Esophagus muscularis mucosa (tissue), 4 donors: ENCODE measurements at regions not wholly inside any gene's neighbourhood (a gene's known extent, or its start where the extent isn't known, plus 50 kb on each side); places are given as distances from the start of the nearest gene placed in this dataset.

Source experiments
- DNase-seq: peaks from one replicate; pipeline ENCODE4 v3.0.0-alpha.2; 2017; ENCODE audit errors: extremely low spot score
- H3K27ac ChIP-seq, 4 donors: fragments of 200-600 bp; sonication (generic); replicated peaks in 1 of 4; 1 replicate in 3 of 4; 2 replicates in 1 of 4; pipeline ENCODE4 v1.5.1; 2016 to 2019; ENCODE audit warnings: mild to moderate bottlenecking in 1 of 4
- H3K27me3 ChIP-seq, 4 donors: fragments of 200-600 bp; sonication (generic); one replicate each; pipeline versions ENCODE4 v1.5.1 to v1.6.0; 2016 to 2019
- H3K36me3 ChIP-seq, 4 donors: fragments of 200-600 bp; sonication (generic); one replicate each; pipeline ENCODE4 v1.5.1; 2016 to 2019
- H3K4me1 ChIP-seq, 4 donors: fragments of 200-600 bp; sonication (generic); one replicate each; pipeline ENCODE4 v1.5.1; 2016 to 2019
- H3K4me3 ChIP-seq, 4 donors: fragments of 200-600 bp; sonication (generic); 1 replicate in 2 of 4; 2 replicates in 2 of 4; pipeline ENCODE4 v1.5.1; 2016 to 2019; ENCODE audit warnings: mild to moderate bottlenecking in 4 of 4, moderate library complexity in 1 of 4
- H3K9me3 ChIP-seq, 4 donors: fragments of 200-600 bp; sonication (generic); 1 replicate in 3 of 4; 2 replicates in 1 of 4; pipeline ENCODE4 v1.5.1; 2016 to 2019
- CTCF ChIP-seq, 3 experiments: fragments of 200-600 bp in 2 of 3; fragments of 450-650 bp in 1 of 3; sonication (generic) in 2 of 3; IDR thresholded peaks; one replicate each; pipeline ENCODE4 v1.5.1; 2017 to 2019; ENCODE audit warnings: antibody characterized with exemption in 3 of 3, mild to moderate bottlenecking in 2 of 3, moderate library complexity in 1 of 3
- EP300 ChIP-seq: sonication (generic); formaldehyde crosslinking; IDR thresholded peaks from one replicate; pipeline ENCODE4 v1.6.1; 2017; ENCODE audit warnings: antibody characterized with exemption
- POLR2A ChIP-seq: fragments of 450-650 bp; IDR thresholded peaks from one replicate; pipeline ENCODE4 v1.6.1; 2017; ENCODE audit warnings: antibody characterized with exemption, moderate library complexity, mild to moderate bottlenecking, low read depth
- POLR2AphosphoS5 ChIP-seq, 2 donors: sonication (generic); formaldehyde crosslinking; IDR thresholded peaks; one replicate each; pipeline ENCODE4 v1.6.1; 2017; ENCODE audit warnings: antibody characterized with exemption in 2 of 2
- WGBS: methylation state at CpG from one replicate; pipeline ENCODE4 v1.1.5; 2018; 5-methylcytosine and 5-hydroxymethylcytosine counted together
- intact Hi-C: fragments of 100-400 bp; cut with DNase I; formaldehyde crosslinking; loops from one replicate; pipeline ENCODE4 v1.15.1; 2023

GRCh38 chr11:32332990-32333319 is 102.4 kb downstream of the WT1 start:
- DNase-seq, result no peak
- Histone ChIP-seq H3K4me3 (peak overlapping the region; percentile 46 to 59 (median 49)), H3K9me3 (no peaks in the 10 kb centered on the region), H3K4me1 (peaks cover 0 to 17% (median 12%) of the 10 kb centered on the region in 4 donors), H3K36me3 (no peaks in the 10 kb centered on the region), H3K27ac (peak overlapping the region in 2 of 4 donors; percentile 35), H3K27me3 (peaks cover 0 to 10% (median 0%) of the 10 kb centered on the region in 4 donors)
- intact Hi-C loops, result no loop called here
- 26% methylated on average over 14 of the region's 14 CpGs for WGBS
- TF ChIP-seq EP300 (no peak), POLR2A (no peak), CTCF (IDR thresholded peaks at IDR 0.05) (no peak)

GRCh38 chr11:32333320-32333991 is 101.9 kb downstream of the WT1 start:
- H3K36me3 ChIP-seq, result no peaks in the 10 kb centered on the region
- H3K4me3 ChIP-seq, result peak overlapping the region; percentile 46 to 59 (median 49)
- DNase-seq, result no peak
- 17% methylated on average over 30 of the region's 57 CpGs for WGBS
- intact Hi-C loops, result no loop called here
- H3K9me3 ChIP-seq, result no peaks in the 10 kb centered on the region
- peak overlapping the region in 2 of 4 donors; percentile 35 for H3K27ac ChIP-seq
- peaks cover 0 to 17% (median 12%) of the 10 kb centered on the region in 4 donors for H3K4me1 ChIP-seq
- TF ChIP-seq EP300 (no peak), POLR2A (no peak), POLR2AphosphoS5 (IDR thresholded peaks at IDR 0.05) (no peak), CTCF (IDR thresholded peaks at IDR 0.05) (peak; percentile 19 to 37 (median 25))
- peaks cover 0 to 10% (median 0%) of the 10 kb centered on the region in 4 donors for H3K27me3 ChIP-seq

GRCh38 chr11:32334822-32335221 is 100.5 kb downstream of the WT1 start:
- H3K27me3 ChIP-seq, result peaks cover 0 to 8% (median 0%) of the 10 kb centered on the region in 4 donors
- H3K9me3 ChIP-seq, result no peaks in the 10 kb centered on the region
- TF ChIP-seq CTCF (IDR thresholded peaks at IDR 0.05) (peak in 1 of 3 experiments; percentile 9), EP300 (no peak)
- intact Hi-C loops, result no loop called here
- no peaks in the 10 kb centered on the region for H3K36me3 ChIP-seq
- DNase-seq, result no peak
- WGBS, result 87% methylated on average over 6 of the region's 8 CpGs
- H3K4me1 ChIP-seq, result peaks cover 0 to 17% (median 12%) of the 10 kb centered on the region in 4 donors
- H3K4me3 ChIP-seq, result no peak overlapping the region
- H3K27ac ChIP-seq, result no peak overlapping the region
